CD4-positive, alpha-beta T cell treated with Interferon alpha-2 for 1 hour (primary cell): ENCODE measurements at regions not wholly inside any gene's neighbourhood (a gene's known extent, or its start where the extent isn't known, plus 50 kb on each side); places are given as distances from the start of the nearest gene placed in this dataset.
A peak's percentile ranks its signal among the peaks of the same experiment; 100 is the strongest.

Source experiments
- DNase-seq, 2 donors: peaks; one replicate each; pipeline ENCODE4 v3.0.0-alpha.2; 2020 to 2022

DNA sequence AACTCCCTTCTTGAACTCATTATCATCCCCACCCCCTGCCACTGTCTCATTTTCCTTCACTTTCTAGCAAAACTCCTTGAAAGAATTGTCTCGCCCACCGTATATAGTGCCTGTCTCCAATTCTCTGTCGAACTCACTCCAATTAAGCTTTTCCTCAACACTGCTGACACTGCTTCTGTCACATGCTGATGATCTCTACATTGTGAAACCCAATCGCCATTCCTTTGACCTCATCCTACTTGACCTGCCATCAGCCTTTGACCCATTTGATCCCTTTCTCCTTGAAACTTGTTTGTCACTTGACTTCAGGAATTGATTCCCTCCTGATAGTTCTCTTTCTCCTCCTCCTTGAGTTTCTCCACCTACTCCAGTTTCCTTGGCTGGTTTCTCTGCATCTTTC, 54.8 kb downstream of the CCDC71L start:
- DNase-seq = no peak

DNA sequence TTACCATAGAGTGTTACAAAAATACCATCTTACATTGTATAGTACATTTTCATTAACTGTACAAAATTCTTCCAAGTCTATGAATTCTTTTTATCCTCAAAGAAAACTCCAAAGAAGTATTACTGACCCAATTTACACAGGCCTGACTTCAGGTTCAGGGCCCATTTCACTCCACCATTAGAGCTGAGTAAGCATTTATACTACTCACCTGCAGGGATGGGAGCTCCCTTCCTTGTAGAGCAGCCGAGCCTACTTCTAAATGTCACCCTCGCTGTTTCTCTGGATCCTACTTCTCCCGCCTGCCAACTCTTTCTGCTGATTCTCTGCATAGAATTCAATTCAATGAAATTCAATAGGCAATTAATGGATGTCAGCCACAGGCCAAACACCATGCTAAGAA, 56.0 kb downstream of the CCDC71L start:
- DNase-seq = no peak

DNA sequence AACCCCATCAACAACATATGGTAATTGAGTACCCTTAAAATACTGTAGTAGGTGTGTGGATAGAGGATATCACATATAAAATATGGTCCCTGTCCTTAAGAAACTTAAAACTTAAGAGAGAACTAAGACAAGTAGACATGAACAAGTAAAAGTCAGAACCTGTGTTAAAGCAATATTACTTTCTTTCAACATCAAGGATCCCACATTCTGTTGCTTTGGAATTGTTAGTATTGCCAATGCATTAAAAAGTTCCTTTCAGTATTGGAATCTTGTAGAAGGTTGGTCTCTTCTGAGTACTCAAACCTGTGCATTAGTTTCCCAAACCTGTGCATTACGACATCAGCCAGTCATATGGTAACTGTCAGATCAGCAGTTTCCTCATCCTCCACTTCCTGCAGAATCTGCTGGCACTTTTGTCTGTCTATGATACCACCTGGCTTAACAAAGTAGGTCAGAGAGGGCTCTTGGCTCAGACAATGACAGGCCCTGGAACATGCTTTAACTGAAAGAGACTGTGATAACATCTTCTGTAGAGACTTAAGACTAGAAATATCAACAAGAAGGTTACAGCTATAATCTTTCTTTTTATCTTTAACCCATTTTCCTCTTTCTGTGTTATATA, 56.5 kb downstream of the CCDC71L start:
- DNase-seq = peak in 1 of 2 donors; percentile 51

DNA sequence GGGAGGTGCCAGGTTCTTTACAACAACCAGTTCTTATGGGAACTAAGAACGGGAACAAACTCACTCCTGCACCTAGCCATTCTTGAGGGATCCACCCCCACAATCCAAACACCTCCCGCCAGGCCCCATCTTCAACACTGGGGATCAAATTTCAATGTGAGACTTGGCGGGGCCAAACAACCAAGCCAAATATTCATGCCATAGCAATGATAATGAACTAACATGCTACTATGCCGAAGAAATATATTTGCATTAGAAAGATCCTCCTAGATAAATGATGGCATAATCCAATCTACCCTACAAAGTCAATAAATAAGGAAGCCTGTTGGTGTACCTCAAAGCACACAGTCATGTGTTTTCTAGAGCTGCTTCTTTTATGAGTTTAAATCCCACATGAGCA, 57.6 kb downstream of the CCDC71L start:
- DNase-seq = no peak

DNA sequence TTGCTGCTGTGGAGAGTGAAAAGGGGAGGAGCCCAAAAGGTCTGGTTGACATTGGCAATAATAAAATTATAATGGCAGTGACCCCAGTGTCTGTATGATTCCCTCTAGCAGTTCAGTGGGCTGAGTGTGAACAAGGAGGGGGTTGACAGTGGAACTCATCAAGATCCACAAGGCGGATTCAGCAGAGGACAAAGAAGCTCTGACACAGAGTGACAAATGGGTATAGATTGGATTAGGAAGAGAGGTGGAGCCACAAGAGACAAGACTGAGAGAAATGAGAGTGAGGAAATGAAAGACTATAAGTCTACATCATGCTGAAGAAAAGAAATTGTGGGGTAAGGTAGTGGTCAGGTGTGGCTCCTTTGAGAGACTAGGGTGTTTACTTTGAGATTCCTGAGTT, 58.9 kb downstream of the CCDC71L start:
- no peak for DNase-seq

DNA sequence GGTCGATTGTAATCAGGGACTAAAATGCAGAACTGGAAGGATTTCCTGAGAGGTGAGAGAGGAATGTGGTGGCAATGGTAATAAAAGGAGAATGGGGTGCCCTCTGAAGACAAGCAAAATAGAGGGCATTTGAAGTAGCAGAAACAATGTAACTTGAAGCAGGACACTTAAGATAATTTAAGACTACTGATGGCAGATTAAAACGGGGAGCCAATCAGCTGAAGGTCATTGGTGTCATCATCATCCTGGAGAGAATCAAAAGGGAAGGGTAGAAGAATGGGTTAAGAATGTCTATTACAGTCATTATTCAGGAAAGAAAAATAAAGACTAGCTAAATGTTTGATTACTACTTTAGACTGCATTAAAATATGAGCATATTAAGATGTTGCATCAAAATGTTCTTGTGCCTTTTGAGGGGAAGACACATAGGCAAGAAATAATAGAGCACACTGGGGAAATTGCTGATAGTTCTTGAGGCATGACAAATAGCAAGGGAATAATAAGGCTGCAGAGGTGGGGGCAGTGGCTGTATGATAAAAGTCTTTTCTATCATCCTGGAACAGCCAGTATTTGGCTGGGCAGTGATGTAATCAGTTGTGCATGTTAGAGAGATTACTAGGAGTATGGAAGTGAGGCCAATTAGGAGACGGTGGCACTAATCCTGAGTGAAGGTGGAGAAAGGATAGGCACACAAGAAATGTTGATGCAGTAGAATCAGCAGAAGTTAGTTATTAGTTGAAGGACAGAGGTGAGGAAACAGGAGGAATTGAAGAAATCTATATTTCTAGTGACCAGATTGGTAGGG, 60.2 kb downstream of the CCDC71L start:
- DNase-seq = no peak

DNA sequence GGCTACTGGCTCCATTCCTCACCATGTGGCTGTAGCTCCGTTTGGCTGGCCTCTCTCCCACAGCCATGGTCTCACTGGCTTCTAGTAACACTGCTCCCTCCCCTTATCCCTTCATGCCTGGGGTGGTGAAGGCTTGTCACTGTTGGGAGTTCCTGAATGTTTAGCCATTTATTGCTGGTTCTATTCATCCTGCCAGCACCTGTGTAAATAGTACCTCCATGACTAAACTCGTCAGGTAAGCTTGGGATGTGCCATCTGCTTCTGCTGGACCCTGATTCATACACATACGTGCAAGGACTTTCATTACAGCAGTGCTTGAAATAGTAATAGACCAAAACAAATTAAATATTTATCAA, 61.6 kb downstream of the CCDC71L start:
- DNase-seq = no peak

DNA sequence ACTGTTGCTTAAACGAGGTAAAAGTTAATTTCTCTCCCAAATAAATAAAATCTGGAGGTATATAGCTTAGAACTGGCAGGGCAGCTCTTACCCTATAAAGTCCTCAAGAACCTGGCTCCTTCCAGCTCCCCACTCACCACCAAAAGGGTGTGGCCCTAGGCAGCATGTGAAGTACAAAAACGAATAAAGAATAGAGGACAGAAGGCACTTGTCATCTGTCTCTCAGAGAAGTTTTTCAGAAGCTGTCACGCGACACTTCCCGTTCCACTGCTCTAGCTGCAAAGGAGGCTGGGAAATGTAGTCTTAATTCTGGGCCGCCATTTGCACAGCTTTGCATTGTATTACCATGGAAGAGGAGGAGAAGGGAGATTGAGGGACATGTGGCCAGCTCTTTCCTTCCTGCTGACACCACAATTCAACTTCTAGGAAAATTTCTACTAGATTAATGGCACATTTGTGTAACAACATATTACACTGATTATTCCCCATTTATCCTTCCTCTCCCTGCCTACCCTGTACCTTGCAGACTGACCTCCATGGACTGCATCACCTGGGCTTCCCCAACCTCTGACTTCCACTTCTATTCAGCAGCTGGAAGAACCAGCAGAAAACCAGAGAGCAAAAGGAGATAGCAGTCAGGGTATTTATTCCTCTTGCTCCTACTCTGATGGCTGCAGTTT, 62.2 kb downstream of the CCDC71L start:
- DNase-seq = peak; percentile 77 to 84

DNA sequence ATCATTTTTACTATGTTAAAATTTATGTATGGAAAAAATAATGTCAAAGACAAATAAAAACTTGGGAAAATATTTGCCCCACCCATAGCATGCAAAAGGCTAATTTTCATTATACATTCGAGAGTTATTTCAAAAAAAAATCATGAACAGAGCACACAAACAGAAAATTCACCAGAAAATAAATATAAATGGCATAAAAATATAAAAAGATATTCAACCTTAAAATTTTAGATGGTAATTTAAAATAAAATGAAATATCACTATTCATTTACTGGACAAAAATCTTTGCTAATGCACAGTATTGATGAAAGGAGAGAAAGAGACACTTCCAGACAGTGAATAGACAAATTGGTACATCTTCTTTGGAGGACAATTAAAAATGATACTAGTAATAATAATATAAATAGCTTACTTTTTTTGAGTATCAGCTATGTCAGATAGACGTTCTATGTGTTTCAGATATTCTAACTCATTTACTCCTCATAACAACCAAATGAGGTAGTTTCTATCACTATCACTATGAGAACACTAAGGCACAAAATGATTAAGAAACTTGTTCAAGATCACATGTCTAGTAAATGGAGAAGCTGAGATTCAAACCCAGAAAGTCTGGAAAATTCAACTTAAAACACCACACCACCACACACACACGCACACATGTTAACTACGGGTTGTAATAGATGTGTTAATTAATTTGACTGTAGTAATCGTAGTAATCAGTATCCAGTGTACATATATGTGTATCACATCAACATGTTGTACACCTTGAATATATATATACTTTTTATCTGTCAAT, 63.0 kb downstream of the CCDC71L start:
- no peak for DNase-seq

DNA sequence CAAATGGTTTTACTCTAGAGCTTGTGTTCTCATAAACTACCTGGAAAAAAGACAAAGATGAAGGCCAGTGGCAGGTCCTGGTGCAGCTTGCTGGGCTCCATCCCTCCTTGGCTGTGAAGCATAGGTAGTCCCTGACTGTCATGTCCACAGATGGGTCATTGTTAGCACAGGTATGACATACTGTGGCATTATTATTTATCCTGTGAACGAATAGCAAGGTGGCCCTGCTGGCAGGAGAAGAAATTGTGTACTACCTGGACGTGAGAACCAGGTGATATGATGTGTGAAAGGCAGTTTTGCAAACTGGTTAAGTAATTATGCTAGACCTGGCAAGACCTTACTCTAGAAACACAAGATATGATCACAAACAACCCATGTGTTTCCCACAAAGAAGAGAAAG, 63.9 kb downstream of the CCDC71L start:
- no peak for DNase-seq

DNA sequence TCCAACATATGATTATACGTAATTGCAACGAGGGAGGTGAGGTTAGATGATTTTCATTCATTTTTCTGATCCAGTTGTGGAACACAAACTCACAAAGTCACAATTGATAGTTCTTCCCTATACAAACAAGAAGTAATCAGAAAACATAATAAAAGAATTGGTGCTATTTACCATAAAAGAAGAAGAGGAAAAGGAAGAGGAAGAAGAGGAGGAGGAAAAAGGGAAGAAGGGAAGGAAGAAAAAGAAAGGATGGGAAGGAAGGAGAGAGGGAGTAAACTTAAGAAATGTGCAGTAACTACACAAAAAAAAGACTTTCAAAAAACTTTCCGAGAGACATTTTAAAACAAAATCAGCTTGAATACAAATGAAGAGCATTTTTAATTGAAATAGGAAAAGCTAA, 65.0 kb downstream of the CCDC71L start:
- no peak for DNase-seq

DNA sequence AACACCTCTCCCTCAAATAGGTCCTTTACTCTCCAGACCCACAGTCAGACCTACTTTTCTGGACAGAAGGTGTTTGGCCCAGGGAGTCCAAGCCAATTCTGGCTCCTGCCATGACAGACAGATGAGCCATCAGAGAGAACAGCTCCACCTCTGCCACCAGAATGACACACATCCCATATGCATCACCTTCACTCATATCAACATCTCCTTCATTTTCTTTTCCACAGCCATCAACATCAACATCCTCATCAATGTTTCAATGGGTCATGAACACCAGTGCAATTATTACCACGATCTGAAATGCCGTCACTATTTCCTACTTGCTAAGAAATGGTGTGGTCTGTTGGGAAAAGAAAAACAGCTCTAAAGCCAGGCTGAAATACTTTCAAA, 67.9 kb downstream of the CCDC71L start:
- no peak for DNase-seq

DNA sequence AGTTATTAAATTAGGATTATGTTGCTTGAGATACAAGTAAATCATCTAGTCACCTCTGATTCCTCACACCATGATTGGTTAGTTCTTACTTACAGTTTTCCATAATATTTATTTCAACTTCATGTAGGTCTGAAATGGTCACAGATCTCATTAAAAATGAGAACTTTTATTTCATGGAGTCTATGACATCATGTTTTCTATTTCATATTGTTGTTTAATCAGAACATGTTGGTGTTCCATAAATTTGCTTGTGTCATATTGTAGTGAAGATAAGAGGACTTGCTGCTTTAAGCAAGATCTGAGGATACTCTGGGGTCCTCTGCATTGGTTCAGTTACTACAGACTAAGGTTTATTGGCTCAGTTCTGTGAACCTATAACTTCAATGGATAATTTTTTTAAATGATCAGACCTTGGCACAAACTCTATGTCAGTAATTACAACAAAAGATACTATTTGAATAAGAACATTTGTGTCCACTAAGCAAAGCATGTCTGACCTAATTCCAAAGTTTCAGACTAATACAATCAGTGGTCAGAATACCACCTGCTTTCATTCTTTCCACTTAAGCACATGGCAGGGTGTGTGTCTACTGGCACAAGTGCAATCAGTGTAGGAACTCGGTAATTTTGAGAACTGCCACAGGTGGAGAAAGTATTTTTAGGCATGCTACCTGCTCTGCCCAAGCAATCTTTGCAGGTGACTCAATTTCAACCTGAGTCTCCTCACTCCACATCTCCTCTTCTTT, 68.5 kb downstream of the CCDC71L start:
- DNase-seq = no peak

DNA sequence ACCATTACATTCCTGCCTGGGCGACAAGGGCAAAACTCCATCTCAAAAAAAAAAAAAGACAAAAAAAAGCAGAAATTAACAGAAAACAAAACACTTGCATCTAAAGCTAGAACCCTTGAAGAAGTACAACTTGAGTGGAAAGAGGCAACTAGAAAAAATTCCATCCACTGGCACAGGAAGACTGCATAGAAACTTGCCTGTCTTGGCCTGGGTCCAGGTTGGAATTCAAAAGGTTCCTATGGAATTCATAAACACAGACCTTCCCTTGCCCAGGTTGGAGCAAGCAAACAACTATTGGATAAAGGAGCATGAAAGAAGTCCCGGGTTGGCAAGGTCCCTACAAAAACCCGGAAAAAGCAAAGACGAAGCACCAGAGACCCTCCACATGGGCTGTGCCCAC, 69.8 kb downstream of the CCDC71L start:
- DNase-seq = no peak

DNA sequence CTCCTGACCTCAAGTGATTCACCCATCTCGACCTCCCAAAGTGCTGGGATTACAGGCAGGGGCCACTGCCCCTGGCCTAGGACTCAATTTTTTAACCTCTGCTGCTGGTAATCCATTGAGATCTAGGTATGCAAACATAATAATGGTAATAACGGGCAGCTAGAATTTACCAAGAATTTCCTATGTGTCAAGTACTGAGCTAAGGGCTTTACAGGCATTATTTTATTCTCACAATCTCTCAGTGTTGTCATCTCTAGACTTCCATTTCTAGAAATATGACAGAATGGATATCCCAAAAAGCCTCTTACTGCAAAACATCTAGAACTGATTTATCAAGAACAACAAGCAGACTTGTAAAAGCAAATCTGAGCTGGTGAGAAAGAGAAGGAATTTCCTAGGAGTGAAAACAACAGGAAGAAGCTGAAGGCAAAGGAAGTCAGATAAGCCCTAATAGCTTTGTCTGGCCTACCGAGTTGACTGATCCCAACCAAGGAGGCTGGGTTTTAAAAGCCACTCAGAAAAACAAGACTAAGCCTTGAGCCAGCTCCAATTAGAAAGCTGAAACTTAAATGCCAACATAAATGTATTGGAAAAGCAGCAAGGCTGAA, 70.6 kb downstream of the CCDC71L start:
- no peak for DNase-seq

DNA sequence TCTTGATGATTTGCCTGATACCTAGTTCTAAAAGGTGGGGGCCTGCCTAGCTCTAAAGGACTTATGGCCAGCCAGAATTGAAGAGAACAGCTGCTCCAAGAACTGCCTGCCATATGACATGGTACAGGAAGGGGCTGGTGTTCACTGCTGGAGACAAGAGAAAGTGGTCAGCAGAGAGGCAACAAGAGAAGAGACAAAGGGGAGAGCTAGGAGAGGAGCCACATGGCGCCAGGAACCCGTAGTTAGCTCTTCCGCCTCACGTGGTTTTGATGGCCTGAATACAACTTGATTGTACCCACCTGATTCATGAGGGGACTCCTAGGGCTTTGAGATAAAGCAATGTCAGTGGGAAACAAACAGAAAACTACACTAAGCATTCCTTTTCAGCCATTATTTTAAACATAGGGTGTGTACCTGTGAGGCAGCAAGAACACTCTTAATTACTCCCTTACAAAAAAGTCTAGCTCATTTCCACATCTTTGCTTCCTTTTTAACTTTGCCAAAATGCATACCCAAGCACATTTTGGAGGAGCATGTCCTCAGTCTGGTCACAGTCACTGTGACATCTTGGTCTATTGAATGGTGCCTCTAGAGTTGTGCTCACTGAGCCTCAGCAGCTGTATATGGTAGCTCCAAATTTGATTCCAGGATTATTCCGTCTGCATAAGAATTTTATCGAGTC, 71.6 kb downstream of the CCDC71L start:
- DNase-seq = no peak

DNA sequence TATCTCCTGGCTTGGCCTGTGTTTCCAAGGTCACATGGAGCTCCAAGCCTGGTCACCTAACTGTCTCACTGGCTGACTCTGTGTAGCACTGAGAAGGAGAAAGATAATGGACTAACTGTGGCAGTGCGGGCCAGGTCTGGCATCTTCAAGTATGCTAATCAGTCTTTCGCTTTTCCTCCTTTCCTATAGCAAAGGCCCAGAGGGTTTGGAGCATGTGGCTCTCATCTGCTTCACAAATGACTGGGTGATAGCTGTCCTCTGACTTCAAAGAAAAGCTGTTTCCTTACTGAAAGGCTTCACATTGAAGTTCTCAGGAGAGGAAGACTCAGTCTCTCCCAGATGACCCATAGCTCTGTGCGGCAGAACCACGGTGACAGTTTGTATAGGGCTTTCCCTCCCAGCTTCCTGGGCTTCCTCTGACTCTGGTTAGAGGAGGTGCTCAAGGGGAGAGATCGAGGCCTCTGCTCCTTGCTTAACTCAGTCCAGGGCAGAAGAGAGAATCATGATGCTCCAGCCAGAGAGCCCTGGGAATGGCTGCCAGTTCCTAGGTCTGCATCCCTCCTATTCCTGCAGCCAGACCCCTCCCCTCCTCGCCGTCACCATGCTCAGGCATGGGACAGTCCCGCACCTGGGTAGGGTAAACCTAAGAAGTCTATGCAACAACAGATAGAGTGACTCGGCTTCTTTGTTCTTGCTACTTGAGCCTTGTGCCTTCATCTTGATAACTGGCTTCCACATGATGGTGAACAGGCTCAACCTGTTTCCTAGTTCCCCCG, 72.3 kb downstream of the CCDC71L start:
- DNase-seq = no peak

DNA sequence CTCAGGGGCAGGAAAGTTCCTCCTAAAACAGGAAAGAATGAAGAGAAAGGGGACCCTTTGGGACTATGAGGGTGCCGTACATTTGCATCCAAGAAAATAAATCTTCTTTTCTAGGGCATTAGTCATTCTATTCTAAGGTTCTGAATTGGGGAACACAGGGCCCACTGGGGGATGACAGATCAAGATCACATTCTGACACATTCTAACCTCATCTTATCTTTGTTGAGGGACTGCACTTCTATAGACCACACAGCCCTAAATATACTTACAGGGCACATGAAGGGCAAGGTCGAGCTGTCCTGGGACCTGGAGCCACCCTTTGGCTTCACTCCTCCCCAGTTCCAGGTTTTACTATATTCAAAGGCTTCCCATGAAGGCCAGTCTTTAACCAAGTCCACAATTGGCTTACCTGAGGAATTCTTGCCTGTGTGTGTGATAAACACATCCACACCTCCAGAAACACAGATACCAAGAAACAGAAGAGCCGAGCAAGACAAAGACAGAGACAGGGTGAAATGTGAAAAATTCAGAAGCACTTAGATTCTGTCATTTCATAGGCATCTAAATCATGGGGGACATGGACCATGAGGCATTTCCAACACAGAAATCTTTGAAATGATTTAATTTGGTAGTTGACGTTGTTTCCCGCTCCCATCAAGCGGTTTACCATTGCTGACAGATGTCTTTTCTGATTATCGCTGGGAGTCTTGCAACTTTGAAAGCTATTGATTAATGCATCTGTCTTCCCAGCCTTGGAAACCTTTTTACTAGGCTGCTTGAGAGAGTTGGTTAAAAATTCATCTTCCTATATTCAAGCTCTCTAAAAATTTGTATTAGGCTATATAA, 75.8 kb downstream of the CCDC71L start:
- no peak for DNase-seq
